ENCODE measurements at regions not wholly inside any gene's neighbourhood (a gene's known extent, or its start where the extent isn't known, plus 50 kb on each side); places are given as distances from the start of the nearest gene placed in this dataset.
"Not testable (repeated sequence)": the region's sequence is repeated elsewhere in the genome, so short reads cannot be mapped to it uniquely, and the experiment has no call there.

GRCh38 chr7:69060516-69060915, 537.8 kb upstream of the AUTS2 start:
- no peak overlapping the region for H3K9ac ChIP-seq (ENCODE audit: insufficient read length)
- no peak overlapping the region for H3K4me3 ChIP-seq
- no peak for DNase-seq (ENCODE audit: low read depth, low spot score)
- no peaks in the 10 kb centered on the region for H3K36me3 ChIP-seq (ENCODE audit: insufficient read depth, low read length)
- no peak overlapping the region for H3K27ac ChIP-seq
- no peak for TF ChIP-seq EZH2 (IDR thresholded peaks at IDR 0.05)
- no peak for TF ChIP-seq FOXP2 (optimal IDR thresholded peaks at IDR 0.05; ENCODE audit: control extremely low read depth, extremely low read length, insufficient read depth)
- TF ChIP-seq POLR2AphosphoS5 (IDR thresholded peaks at IDR 0.05; ENCODE audit: borderline replicate concordance, low read depth, low read length), result no peak
- no peaks in the 10 kb centered on the region for H3K9me3 ChIP-seq (ENCODE audit: low read depth, low read length)

- Histone ChIP-seq H3K4me3 (no peak overlapping the region), H3K9ac (ENCODE audit: insufficient read length) (no peak overlapping the region), H3K9me3 (ENCODE audit: low read depth, low read length) (no peaks in the 10 kb centered on the region), H3K36me3 (ENCODE audit: insufficient read depth, low read length) (no peaks in the 10 kb centered on the region), H3K27ac (no peak overlapping the region)
- TF ChIP-seq FOXP2 (optimal IDR thresholded peaks at IDR 0.05; ENCODE audit: control extremely low read depth, extremely low read length, insufficient read depth) (no peak), EZH2 (IDR thresholded peaks at IDR 0.05) (no peak), POLR2AphosphoS5 (IDR thresholded peaks at IDR 0.05; ENCODE audit: borderline replicate concordance, low read depth, low read length) (no peak)
- no peak for DNase-seq (ENCODE audit: low read depth, low spot score)
Observed at GRCh38 chr7:69062020-69062765, 536.1 kb upstream of the AUTS2 start.

- DNase-seq (ENCODE audit: low read depth, low spot score), result no peak
- Histone ChIP-seq H3K4me3 (no peak overlapping the region), H3K27ac (no peak overlapping the region), H3K36me3 (ENCODE audit: insufficient read depth, low read length) (no peaks in the 10 kb centered on the region), H3K9me3 (ENCODE audit: low read depth, low read length) (no peaks in the 10 kb centered on the region), H3K9ac (ENCODE audit: insufficient read length) (no peak overlapping the region)
- TF ChIP-seq POLR2AphosphoS5 (IDR thresholded peaks at IDR 0.05; ENCODE audit: borderline replicate concordance, low read depth, low read length) (no peak), EZH2 (IDR thresholded peaks at IDR 0.05) (no peak), FOXP2 (optimal IDR thresholded peaks at IDR 0.05; ENCODE audit: control extremely low read depth, extremely low read length, insufficient read depth) (no peak)
Observed at GRCh38 chr7:69067397-69067796, 530.9 kb upstream of the AUTS2 start.

GRCh38 chr7:69070476-69070875, 527.8 kb upstream of the AUTS2 start:
- no peak overlapping the region for H3K9ac ChIP-seq (ENCODE audit: insufficient read length)
- no peaks in the 10 kb centered on the region for H3K36me3 ChIP-seq (ENCODE audit: insufficient read depth, low read length)
- H3K4me3 ChIP-seq, result no peak overlapping the region
- no peaks in the 10 kb centered on the region for H3K9me3 ChIP-seq (ENCODE audit: low read depth, low read length)
- no peak for DNase-seq (ENCODE audit: low read depth, low spot score)
- TF ChIP-seq POLR2AphosphoS5 (IDR thresholded peaks at IDR 0.05; ENCODE audit: borderline replicate concordance, low read depth, low read length), result no peak
- TF ChIP-seq FOXP2 (optimal IDR thresholded peaks at IDR 0.05; ENCODE audit: control extremely low read depth, extremely low read length, insufficient read depth), result no peak
- no peak for TF ChIP-seq EZH2 (IDR thresholded peaks at IDR 0.05)
- H3K27ac ChIP-seq, result no peak overlapping the region

GRCh38 chr7:69076566-69076965, 521.7 kb upstream of the AUTS2 start:
- H3K4me3 ChIP-seq, result no peak overlapping the region
- TF ChIP-seq FOXP2 (optimal IDR thresholded peaks at IDR 0.05; ENCODE audit: control extremely low read depth, extremely low read length, insufficient read depth) (no peak), POLR2AphosphoS5 (IDR thresholded peaks at IDR 0.05; ENCODE audit: borderline replicate concordance, low read depth, low read length) (no peak), EZH2 (IDR thresholded peaks at IDR 0.05) (no peak)
- H3K27ac ChIP-seq, result no peak overlapping the region
- H3K9me3 ChIP-seq (ENCODE audit: low read depth, low read length), result no peaks in the 10 kb centered on the region
- no peak for DNase-seq (ENCODE audit: low read depth, low spot score)
- no peak overlapping the region for H3K9ac ChIP-seq (ENCODE audit: insufficient read length)
- H3K36me3 ChIP-seq (ENCODE audit: insufficient read depth, low read length), result no peaks in the 10 kb centered on the region

- Histone ChIP-seq H3K9me3 (ENCODE audit: low read depth, low read length) (no peaks in the 10 kb centered on the region), H3K9ac (ENCODE audit: insufficient read length) (no peak overlapping the region), H3K36me3 (ENCODE audit: insufficient read depth, low read length) (no peaks in the 10 kb centered on the region), H3K27ac (no peak overlapping the region), H3K4me3 (no peak overlapping the region)
- DNase-seq (ENCODE audit: low read depth, low spot score), result no peak
- TF ChIP-seq EZH2 (IDR thresholded peaks at IDR 0.05) (no peak), POLR2AphosphoS5 (IDR thresholded peaks at IDR 0.05; ENCODE audit: borderline replicate concordance, low read depth, low read length) (no peak), FOXP2 (optimal IDR thresholded peaks at IDR 0.05; ENCODE audit: control extremely low read depth, extremely low read length, insufficient read depth) (no peak)
Observed at GRCh38 chr7:69078997-69079769, 519.1 kb upstream of the AUTS2 start.

GRCh38 chr7:69087281-69087680, 511.0 kb upstream of the AUTS2 start:
- not testable (repeated sequence) for H3K9me3 ChIP-seq (ENCODE audit: low read depth, low read length); DNase-seq (ENCODE audit: low read depth, low spot score); H3K27ac ChIP-seq; H3K36me3 ChIP-seq (ENCODE audit: insufficient read depth, low read length); H3K9ac ChIP-seq (ENCODE audit: insufficient read length); H3K4me3 ChIP-seq

GRCh38 chr7:69088185-69088584, 510.1 kb upstream of the AUTS2 start:
- TF ChIP-seq FOXP2 (optimal IDR thresholded peaks at IDR 0.05; ENCODE audit: control extremely low read depth, extremely low read length, insufficient read depth), result no peak
- TF ChIP-seq EZH2 (IDR thresholded peaks at IDR 0.05), result no peak

More at GRCh38 chr7:69088185-69088584, 510.1 kb upstream of the AUTS2 start:
- H3K27ac ChIP-seq, result no peak overlapping the region
- no peak overlapping the region for H3K4me3 ChIP-seq
- H3K9me3 ChIP-seq (ENCODE audit: low read depth, low read length), result no peaks in the 10 kb centered on the region
- H3K36me3 ChIP-seq (ENCODE audit: insufficient read depth, low read length), result no peaks in the 10 kb centered on the region
- no peak overlapping the region for H3K9ac ChIP-seq (ENCODE audit: insufficient read length)
- DNase-seq (ENCODE audit: low read depth, low spot score), result no peak
